Esophagus muscularis mucosa (tissue), 3 donors: ENCODE measurements at regions not wholly inside any gene's neighbourhood (a gene's known extent, or its start where the extent isn't known, plus 50 kb on each side); places are given as distances from the start of the nearest gene placed in this dataset.

Experiments
- POLR2A ChIP-seq: fragments of 450-650 bp; IDR thresholded peaks from one replicate; pipeline ENCODE4 v1.6.1; 2017; ENCODE audit warnings: antibody characterized with exemption, moderate library complexity, mild to moderate bottlenecking, low read depth
- POLR2AphosphoS5 ChIP-seq, 2 donors: sonication (generic); formaldehyde crosslinking; IDR thresholded peaks; one replicate each; pipeline ENCODE4 v1.6.1; 2017; ENCODE audit warnings: antibody characterized with exemption in 2 of 2
- TF ChIP-seq, protein P1 (sequence below), 3 experiments: fragments of 200-600 bp in 2 of 3; fragments of 450-650 bp in 1 of 3; sonication (generic) in 2 of 3; IDR thresholded peaks; one replicate each; pipeline ENCODE4 v1.5.1; 2017 to 2019; ENCODE audit warnings: antibody characterized with exemption in 3 of 3, mild to moderate bottlenecking in 2 of 3, moderate library complexity in 1 of 3

- TF ChIP-seq, protein P1, sequence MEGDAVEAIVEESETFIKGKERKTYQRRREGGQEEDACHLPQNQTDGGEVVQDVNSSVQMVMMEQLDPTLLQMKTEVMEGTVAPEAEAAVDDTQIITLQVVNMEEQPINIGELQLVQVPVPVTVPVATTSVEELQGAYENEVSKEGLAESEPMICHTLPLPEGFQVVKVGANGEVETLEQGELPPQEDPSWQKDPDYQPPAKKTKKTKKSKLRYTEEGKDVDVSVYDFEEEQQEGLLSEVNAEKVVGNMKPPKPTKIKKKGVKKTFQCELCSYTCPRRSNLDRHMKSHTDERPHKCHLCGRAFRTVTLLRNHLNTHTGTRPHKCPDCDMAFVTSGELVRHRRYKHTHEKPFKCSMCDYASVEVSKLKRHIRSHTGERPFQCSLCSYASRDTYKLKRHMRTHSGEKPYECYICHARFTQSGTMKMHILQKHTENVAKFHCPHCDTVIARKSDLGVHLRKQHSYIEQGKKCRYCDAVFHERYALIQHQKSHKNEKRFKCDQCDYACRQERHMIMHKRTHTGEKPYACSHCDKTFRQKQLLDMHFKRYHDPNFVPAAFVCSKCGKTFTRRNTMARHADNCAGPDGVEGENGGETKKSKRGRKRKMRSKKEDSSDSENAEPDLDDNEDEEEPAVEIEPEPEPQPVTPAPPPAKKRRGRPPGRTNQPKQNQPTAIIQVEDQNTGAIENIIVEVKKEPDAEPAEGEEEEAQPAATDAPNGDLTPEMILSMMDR (IDR thresholded peaks at IDR 0.05), result peak; percentile 76 to 83 (median 77)
- TF ChIP-seq POLR2A, result no peak
- TF ChIP-seq POLR2AphosphoS5 (IDR thresholded peaks at IDR 0.05), result no peak
Measured at GRCh38 chr18:59823596-59824195, 76.1 kb upstream of the PMAIP1 start.
